ENCODE measurements at regions not wholly inside any gene's neighbourhood (a gene's known extent, or its start where the extent isn't known, plus 50 kb on each side); places are given as distances from the start of the nearest gene placed in this dataset.

- TF ChIP-seq TARDBP (IDR thresholded peaks at IDR 0.05) (no peak), NFRKB (IDR thresholded peaks at IDR 0.05) (no peak), LEF1 (IDR thresholded peaks at IDR 0.05; ENCODE audit: borderline replicate concordance) (no peak), ARNT (IDR thresholded peaks at IDR 0.05) (no peak), ZNF384 (IDR thresholded peaks at IDR 0.05) (no peak), BHLHE40 (IDR thresholded peaks at IDR 0.05; ENCODE audit: borderline replicate concordance) (no peak), SUZ12 (IDR thresholded peaks at IDR 0.05) (no peak), PKNOX1 (IDR thresholded peaks at IDR 0.05) (no peak), FOXM1 (IDR thresholded peaks at IDR 0.05; ENCODE audit: borderline replicate concordance) (no peak), FOXK2 (IDR thresholded peaks at IDR 0.05) (no peak), ELF4 (IDR thresholded peaks at IDR 0.05) (no peak), FOXA1 (IDR thresholded peaks at IDR 0.05) (no peak), HDGF (IDR thresholded peaks at IDR 0.05; ENCODE audit: borderline replicate concordance) (no peak)
Measured at GRCh38 chrX:147741776-147742175, 169.9 kb upstream of the FMR1 start.
